IMR-90 (cell line): ENCODE measurements at regions not wholly inside any gene's neighbourhood (a gene's known extent, or its start where the extent isn't known, plus 50 kb on each side); places are given as distances from the start of the nearest gene placed in this dataset.

Source experiments
- ATAC-seq: fragments of 200-7000 bp; cut with Tn5 transposase; 2 replicates; pipeline ENCODE4 v1.9.1; 2020; ENCODE audit warnings: low read depth, mild to moderate bottlenecking, moderate library complexity
- BruUV-seq: library from RNA; stranded (reverse); fragments of 400-500 nt; replicated peaks from 2 replicates; lab custom pipeline; 2021; lab: Mats Ljungman, UMichigan
- CTCF ChIA-PET: fragments of 300-600 bp; formaldehyde crosslinking; extraction: SDS; loops from one replicate; lab custom pipeline; 2021; ENCODE audit warnings: antibody characterized with exemption; lab: Yijun Ruan, JAX
- POLR2A ChIA-PET: fragments of 300-600 bp; sonication (Branson Sonifier 250); formaldehyde crosslinking; loops from one replicate; lab custom pipeline; 2022; ENCODE audit warnings: antibody characterized with exemption; ENCODE audit not compliant: unreplicated experiment; lab: Charles Lee
- DNase-seq: peaks from one replicate; pipeline ENCODE4 v3.0.0; 2013
- H2AFZ ChIP-seq: replicated peaks from 2 replicates; pipeline ENCODE3; 2013; ENCODE audit warnings: low read length, mild to moderate bottlenecking; ENCODE audit not compliant: poor library complexity
- H2AK5ac ChIP-seq: 2 replicates; pipeline ENCODE4 v1.6.1; 2013; ENCODE audit warnings: low read depth, low read length, inconsistent platforms
- H2AK9ac ChIP-seq: replicated peaks from 2 replicates; pipeline ENCODE3; 2013; ENCODE audit warnings: mild to moderate bottlenecking, low read depth, low read length, moderate library complexity; ENCODE audit not compliant: poor library complexity
- H2BK120ac ChIP-seq: 2 replicates; pipeline ENCODE4 v1.6.1; 2013; ENCODE audit warnings: low read depth, low read length, inconsistent platforms
- H2BK15ac ChIP-seq: 3 replicates; pipeline ENCODE4 v1.6.1; 2013; ENCODE audit warnings: low read depth, low read length, inconsistent platforms
- H2BK20ac ChIP-seq: 2 replicates; pipeline ENCODE4 v1.6.1; 2013; ENCODE audit warnings: low read depth, mild to moderate bottlenecking, inconsistent platforms, low read length, moderate library complexity
- H2BK5ac ChIP-seq: 2 replicates; pipeline ENCODE4 v1.6.1; 2013; ENCODE audit warnings: mild to moderate bottlenecking, low read depth, low read length, inconsistent platforms; ENCODE audit not compliant: poor library complexity, severe bottlenecking
- H3K14ac ChIP-seq: replicated peaks from 2 replicates; pipeline ENCODE4 v1.6.1; 2013; ENCODE audit warnings: low read depth, low read length, inconsistent platforms
- H3K18ac ChIP-seq: 2 replicates; pipeline ENCODE4 v1.6.1; 2013; ENCODE audit warnings: low read depth, low read length, control low read depth
- H3K23ac ChIP-seq: 2 replicates; pipeline ENCODE4 v1.6.1; 2013; ENCODE audit warnings: low read depth, low read length, inconsistent platforms
- H3K27ac ChIP-seq: 2 replicates; pipeline ENCODE4 v1.5.1; 2013; ENCODE audit warnings: mild to moderate bottlenecking, control low read depth, low read length; ENCODE audit not compliant: insufficient read depth
- H3K27me3 ChIP-seq: 2 replicates; pipeline ENCODE4 v1.6.1; 2013; ENCODE audit warnings: low read length; ENCODE audit not compliant: control insufficient read depth, insufficient read depth
- H3K36me3 ChIP-seq: 2 replicates; pipeline ENCODE4 v1.6.1; 2013; ENCODE audit warnings: low read length, mixed read lengths; ENCODE audit not compliant: control insufficient read depth, insufficient read depth
- H3K4ac ChIP-seq: 2 replicates; pipeline ENCODE4 v1.6.1; 2013; ENCODE audit warnings: low read depth, low read length, inconsistent platforms
- H3K4me1 ChIP-seq: 2 replicates; pipeline ENCODE4 v1.6.1; 2013; ENCODE audit warnings: low read length, mixed read lengths; ENCODE audit not compliant: control insufficient read depth, insufficient read depth
- H3K4me2 ChIP-seq: 2 replicates; pipeline ENCODE4 v1.6.1; 2013; ENCODE audit warnings: low read depth, mild to moderate bottlenecking, control low read depth, low read length, moderate library complexity
- H3K4me3 ChIP-seq: 2 replicates; pipeline ENCODE4 v1.5.1; 2013; ENCODE audit warnings: low read depth, mild to moderate bottlenecking, control low read depth, low read length, moderate library complexity; ENCODE audit not compliant: insufficient read depth
- H3K56ac ChIP-seq: 2 replicates; pipeline ENCODE4 v1.6.1; 2013; ENCODE audit warnings: low read length, inconsistent platforms; ENCODE audit not compliant: insufficient read depth; ENCODE audit errors: extremely low read depth
- H3K79me1 ChIP-seq, 2 experiments: 2 replicates each; pipeline ENCODE4 v1.6.1; 2013; ENCODE audit warnings: low read length in 2 of 2, inconsistent platforms in 1 of 2, low read depth in 1 of 2
- H3K9ac ChIP-seq: 2 replicates; pipeline ENCODE4 v1.6.1; 2013; ENCODE audit warnings: low read depth, low read length, control low read depth
- H3K9me1 ChIP-seq: 2 replicates; pipeline ENCODE4 v1.6.1; 2013; ENCODE audit warnings: low read length, inconsistent platforms; ENCODE audit not compliant: insufficient read depth
- H3K9me3 ChIP-seq: 2 replicates; pipeline ENCODE4 v1.6.1; 2013; ENCODE audit warnings: low read length; ENCODE audit not compliant: control insufficient read depth, insufficient read depth
- H4K20me1 ChIP-seq: 2 replicates; pipeline ENCODE4 v1.6.1; 2013; ENCODE audit warnings: low read length, inconsistent platforms; ENCODE audit not compliant: insufficient read depth
- H4K5ac ChIP-seq: 2 replicates; pipeline ENCODE4 v1.6.1; 2013; ENCODE audit warnings: mild to moderate bottlenecking, low read depth, low read length, control low read depth
- H4K8ac ChIP-seq, 2 experiments: 2 replicates each; pipeline ENCODE4 v1.6.1; 2013; ENCODE audit warnings: low read depth in 2 of 2, low read length in 2 of 2, control low read depth in 1 of 2, inconsistent platforms in 1 of 2
- H4K91ac ChIP-seq: 2 replicates; pipeline ENCODE4 v1.6.1; 2013; ENCODE audit warnings: low read depth, low read length, inconsistent platforms; ENCODE audit not compliant: insufficient read depth
- CEBPB ChIP-seq: IDR thresholded peaks from 2 replicates; pipeline ENCODE4 v1.6.1; 2012; ENCODE audit warnings: low read depth, low read length, improper control_type of control experiment
- RCOR1 ChIP-seq: IDR thresholded peaks from 2 replicates; pipeline ENCODE4 v1.6.1; 2012; ENCODE audit warnings: mild to moderate bottlenecking, low read length, improper control_type of control experiment; ENCODE audit not compliant: insufficient replicate concordance
- WGBS, 2 experiments: methylation state at CpG; one replicate each; pipeline versions ENCODE4 v1.1.5 to v1.1.7; 2013; ENCODE audit warnings: missing lambda C conversion rate in 2 of 2; ENCODE audit not compliant: insufficient read length in 1 of 2; ENCODE audit errors: extremely low coverage in 2 of 2; 5-methylcytosine and 5-hydroxymethylcytosine counted together
- dilution Hi-C: fragments of 300-500 bp; cut with HindIII; formaldehyde crosslinking; loops from one replicate; pipeline ENCODE4 v1.14.3; 2018; ENCODE audit warnings: low sequenced_read_pairs; ENCODE audit not compliant: unreplicated experiment
- in situ Hi-C: fragments of 300-500 bp; cut with MboI; formaldehyde crosslinking; loops from 3 replicates; pipeline ENCODE4 v1.14.3; 2019; ENCODE audit warnings: low sequenced_read_pairs, inconsistent platforms, mixed read lengths
- intact Hi-C: fragments of 100-400 bp; cut with micrococcal nuclease; formaldehyde crosslinking; loops from 2 replicates; pipeline ENCODE4 v1.10.0; 2022
- TF ChIP-seq, protein P1 (sequence below): fragments of 150-350 bp; IDR thresholded peaks from 2 replicates; pipeline ENCODE4 v1.6.1; 2017; ENCODE audit warnings: mild to moderate bottlenecking, antibody characterized with exemption, low read length, low read depth

DNA sequence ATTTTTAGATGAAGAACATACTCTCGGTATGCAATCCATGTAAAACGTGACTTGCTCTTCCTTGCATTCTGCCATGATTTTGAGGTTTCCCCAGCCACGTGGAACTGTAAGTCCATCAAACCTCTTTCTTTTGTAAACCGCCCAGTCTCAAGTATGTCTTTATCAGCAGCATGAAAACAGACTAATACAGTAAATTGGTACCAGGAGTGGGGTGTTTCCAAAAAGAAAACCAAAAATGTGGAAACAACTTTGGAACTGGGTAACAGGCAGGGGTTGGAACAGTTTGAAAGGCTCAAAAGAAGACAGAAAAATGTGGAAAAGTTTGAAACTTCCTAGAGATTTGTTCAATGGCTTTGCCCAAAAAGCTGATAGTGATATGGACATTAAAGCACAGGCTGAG is 1957.9 kb downstream of the SUCLG1 start:
- POLR2A ChIA-PET: no interaction called here
- no peaks in the 10 kb centered on the region for H3K36me3 ChIP-seq
- H3K27me3 ChIP-seq: no peaks in the 10 kb centered on the region
- ATAC-seq (no peak), DNase-seq (no peak)
- 100% methylated on average over 1 of the region's 4 CpGs; no CpG with 5 or more reads in 1 of the 2 experiments for WGBS, 2 experiments
- H3K18ac ChIP-seq: no peak overlapping the region
- no peak overlapping the region for H2BK120ac ChIP-seq
- H2AFZ ChIP-seq: no peak overlapping the region
- no peak overlapping the region for H2AK5ac ChIP-seq
- H3K9me3 ChIP-seq: peaks cover 5% of the 10 kb centered on the region
- no peak overlapping the region for H3K4ac ChIP-seq
- H3K4me3 ChIP-seq: no peak overlapping the region
- H2AK9ac ChIP-seq: no peak overlapping the region
- CTCF ChIA-PET: no interaction called here
- H3K9ac ChIP-seq: no peak overlapping the region
- H3K79me1 ChIP-seq: no peaks in the 10 kb centered on the region
- no peak overlapping the region for H4K8ac ChIP-seq
- H3K4me1 ChIP-seq: no peaks in the 10 kb centered on the region
- H4K5ac ChIP-seq: no peak overlapping the region
- H4K91ac ChIP-seq: no peak overlapping the region
- BruUV-seq: no TSS peak
- H2BK20ac ChIP-seq: no peak overlapping the region
- H3K4me2 ChIP-seq: no peak overlapping the region
- dilution Hi-C loops (no loop called here), in situ Hi-C loops (no loop called here), intact Hi-C loops (no loop called here)
- TF ChIP-seq, protein P1, sequence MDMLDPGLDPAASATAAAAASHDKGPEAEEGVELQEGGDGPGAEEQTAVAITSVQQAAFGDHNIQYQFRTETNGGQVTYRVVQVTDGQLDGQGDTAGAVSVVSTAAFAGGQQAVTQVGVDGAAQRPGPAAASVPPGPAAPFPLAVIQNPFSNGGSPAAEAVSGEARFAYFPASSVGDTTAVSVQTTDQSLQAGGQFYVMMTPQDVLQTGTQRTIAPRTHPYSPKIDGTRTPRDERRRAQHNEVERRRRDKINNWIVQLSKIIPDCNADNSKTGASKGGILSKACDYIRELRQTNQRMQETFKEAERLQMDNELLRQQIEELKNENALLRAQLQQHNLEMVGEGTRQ: no peak
- TF ChIP-seq CEBPB (no peak), RCOR1 (no peak)
- no peak overlapping the region for H3K23ac ChIP-seq
- H2BK5ac ChIP-seq: no peak overlapping the region
- no peak overlapping the region for H2BK15ac ChIP-seq
- no peak overlapping the region for H3K27ac ChIP-seq
- no peak overlapping the region for H3K14ac ChIP-seq
- no peak overlapping the region for H3K56ac ChIP-seq
- H3K9me1 ChIP-seq: no peaks in the 10 kb centered on the region
- no peaks in the 10 kb centered on the region for H4K20me1 ChIP-seq
